ENCODE measurements at regions not wholly inside any gene's neighbourhood (a gene's known extent, or its start where the extent isn't known, plus 50 kb on each side); places are given as distances from the start of the nearest gene placed in this dataset.

- H3K27me3 Mint-ChIP-seq: peaks cover 67% of the 10 kb centered on the region
- H3K9me3 Mint-ChIP-seq: no peaks in the 10 kb centered on the region
- ATAC-seq (ENCODE audit: poor library complexity): no peak
- intact Hi-C loops (cut with DNase I, micrococcal nuclease): loop anchor here (10.0 kb wide), 2 partner anchors 151 to 451 kb away; no protein-coding TSS in a partner anchor
- ChIA-PET CTCF (no interaction called here), POLR2A (no interaction called here)
- no peak for TF ChIP-seq CTCF (IDR thresholded peaks at IDR 0.05)
- no peaks in the 10 kb centered on the region for H3K36me3 ChIP-seq (ENCODE audit: insufficient read depth, low read length)
- H3K36me3 Mint-ChIP-seq (ENCODE audit: low read depth): no peaks in the 10 kb centered on the region
- peaks cover 3% of the 10 kb centered on the region for H3K4me1 Mint-ChIP-seq (ENCODE audit: low read depth)
- peaks cover 6% of the 10 kb centered on the region for H3K4me1 ChIP-seq (ENCODE audit: insufficient read depth, low read length)
- H3K4me3 ChIP-seq (ENCODE audit: low read length): no peak overlapping the region
- no peak overlapping the region for H3K4me3 Mint-ChIP-seq
- H3K9me3 ChIP-seq (ENCODE audit: control insufficient read depth in 1 of 2, insufficient read depth in 1 of 2, low read length in 2 of 2): no peaks in the 10 kb centered on the region
- DNase-seq: no peak
- no peak overlapping the region for H3K27ac ChIP-seq (ENCODE audit: low read depth in 1 of 2, low read length in 2 of 2)
- H3K27ac Mint-ChIP-seq: no peak overlapping the region
- H3K27me3 ChIP-seq (ENCODE audit: control insufficient read depth in 1 of 2, insufficient read depth in 2 of 2, low read length in 2 of 2): peaks cover 19 to 23% of the 10 kb centered on the region in 2 experiments
Measured at GRCh38 chr14:96746101-96746500, 51.1 kb upstream of the VRK1 start.

- Histone ChIP-seq H3K36me3 (ENCODE audit: insufficient read depth, low read length) (no peaks in the 10 kb centered on the region), H3K4me1 (ENCODE audit: insufficient read depth, low read length) (no peaks in the 10 kb centered on the region), H3K9me3 (ENCODE audit: control insufficient read depth in 1 of 2, insufficient read depth in 1 of 2, low read length in 2 of 2) (no peaks in the 10 kb centered on the region), H3K27me3 (ENCODE audit: control insufficient read depth in 1 of 2, insufficient read depth in 2 of 2, low read length in 2 of 2) (peaks cover 12 to 18% of the 10 kb centered on the region in 2 experiments), H3K4me3 (ENCODE audit: low read length) (no peak overlapping the region), H3K27ac (ENCODE audit: low read depth in 1 of 2, low read length in 2 of 2) (no peak overlapping the region)
- no peak for DNase-seq
- no peak for ATAC-seq (ENCODE audit: poor library complexity)
- H3K27ac Mint-ChIP-seq: no peak overlapping the region
- no peaks in the 10 kb centered on the region for H3K36me3 Mint-ChIP-seq (ENCODE audit: low read depth)
- ChIA-PET CTCF (no interaction called here), POLR2A (no interaction called here)
- H3K27me3 Mint-ChIP-seq: peaks cover 59% of the 10 kb centered on the region
- no peak for TF ChIP-seq CTCF (IDR thresholded peaks at IDR 0.05)
- H3K9me3 Mint-ChIP-seq: no peaks in the 10 kb centered on the region
- H3K4me1 Mint-ChIP-seq (ENCODE audit: low read depth): no peaks in the 10 kb centered on the region
- H3K4me3 Mint-ChIP-seq: no peak overlapping the region
- intact Hi-C loops (cut with DNase I, micrococcal nuclease): loop anchor here (10.0 kb wide), 2 partner anchors 152 to 452 kb away; no protein-coding TSS in a partner anchor
Measured at GRCh38 chr14:96747006-96747405, 50.2 kb upstream of the VRK1 start.

Data from CD4-positive, alpha-beta T cell (primary cell).